B cell (primary cell): ENCODE measurements at regions not wholly inside any gene's neighbourhood (a gene's known extent, or its start where the extent isn't known, plus 50 kb on each side); places are given as distances from the start of the nearest gene placed in this dataset.

Experiments used
- CTCF ChIP-seq: fragments of 200-600 bp; IDR thresholded peaks from one replicate; pipeline ENCODE4 v1.8.0; 2022; ENCODE audit warnings: antibody characterized with exemption, mild to moderate bottlenecking
- EZH2 ChIP-seq: IDR thresholded peaks from 2 replicates; pipeline ENCODE4 v1.6.1; 2012; ENCODE audit warnings: borderline replicate concordance, low read depth, mild to moderate bottlenecking, moderate library complexity, low read length; ENCODE audit not compliant: insufficient read depth, poor library complexity, severe bottlenecking

GRCh38 chr2:234364661-234365060, 132.2 kb downstream of the ARL4C start:
- TF ChIP-seq CTCF = no peak
- no peak for TF ChIP-seq EZH2
